ENCODE measurements at regions not wholly inside any gene's neighbourhood (a gene's known extent, or its start where the extent isn't known, plus 50 kb on each side); places are given as distances from the start of the nearest gene placed in this dataset.

GRCh38 chr2:138071720-138072719, 107.7 kb downstream of the HNMT start:
- Histone ChIP-seq H3K27me3 (replicated peaks; ENCODE audit: insufficient read depth, low read depth, low read length, poor library complexity) (no peaks in the 10 kb centered on the region), H3K4me1 (ENCODE audit: insufficient read depth, low read length, poor library complexity, severe bottlenecking) (no peaks in the 10 kb centered on the region), H3K9me3 (ENCODE audit: low read depth, low read length, poor library complexity, severe bottlenecking) (no peaks in the 10 kb centered on the region), H3K4me3 (ENCODE audit: low read depth, low read length, poor library complexity, severe bottlenecking) (no peak overlapping the region), H3K36me3 (ENCODE audit: insufficient read depth, low read length, poor library complexity, severe bottlenecking) (no peaks in the 10 kb centered on the region), H3K27ac (ENCODE audit: low read depth, low read length, poor library complexity, severe bottlenecking) (no peak overlapping the region)
- no TSS peak for BruUV-seq (replicated peaks)
- DNase-seq (ENCODE audit: low spot score): no peak
- intact Hi-C loops (cut with micrococcal nuclease; ENCODE audit: unreplicated experiment): no loop called here
- ChIA-PET CTCF (no interaction called here), POLR2A (ENCODE audit: low non-redundant PET) (no interaction called here)
- TF ChIP-seq EZH2 (IDR thresholded peaks at IDR 0.05; ENCODE audit: borderline replicate concordance, low read depth, low read length, poor library complexity, severe bottlenecking): no peak
- TF ChIP-seq, protein P1, sequence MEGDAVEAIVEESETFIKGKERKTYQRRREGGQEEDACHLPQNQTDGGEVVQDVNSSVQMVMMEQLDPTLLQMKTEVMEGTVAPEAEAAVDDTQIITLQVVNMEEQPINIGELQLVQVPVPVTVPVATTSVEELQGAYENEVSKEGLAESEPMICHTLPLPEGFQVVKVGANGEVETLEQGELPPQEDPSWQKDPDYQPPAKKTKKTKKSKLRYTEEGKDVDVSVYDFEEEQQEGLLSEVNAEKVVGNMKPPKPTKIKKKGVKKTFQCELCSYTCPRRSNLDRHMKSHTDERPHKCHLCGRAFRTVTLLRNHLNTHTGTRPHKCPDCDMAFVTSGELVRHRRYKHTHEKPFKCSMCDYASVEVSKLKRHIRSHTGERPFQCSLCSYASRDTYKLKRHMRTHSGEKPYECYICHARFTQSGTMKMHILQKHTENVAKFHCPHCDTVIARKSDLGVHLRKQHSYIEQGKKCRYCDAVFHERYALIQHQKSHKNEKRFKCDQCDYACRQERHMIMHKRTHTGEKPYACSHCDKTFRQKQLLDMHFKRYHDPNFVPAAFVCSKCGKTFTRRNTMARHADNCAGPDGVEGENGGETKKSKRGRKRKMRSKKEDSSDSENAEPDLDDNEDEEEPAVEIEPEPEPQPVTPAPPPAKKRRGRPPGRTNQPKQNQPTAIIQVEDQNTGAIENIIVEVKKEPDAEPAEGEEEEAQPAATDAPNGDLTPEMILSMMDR (conservative IDR thresholded peaks at IDR 0.05; ENCODE audit: low read depth, low read length): no peak

DNA sequence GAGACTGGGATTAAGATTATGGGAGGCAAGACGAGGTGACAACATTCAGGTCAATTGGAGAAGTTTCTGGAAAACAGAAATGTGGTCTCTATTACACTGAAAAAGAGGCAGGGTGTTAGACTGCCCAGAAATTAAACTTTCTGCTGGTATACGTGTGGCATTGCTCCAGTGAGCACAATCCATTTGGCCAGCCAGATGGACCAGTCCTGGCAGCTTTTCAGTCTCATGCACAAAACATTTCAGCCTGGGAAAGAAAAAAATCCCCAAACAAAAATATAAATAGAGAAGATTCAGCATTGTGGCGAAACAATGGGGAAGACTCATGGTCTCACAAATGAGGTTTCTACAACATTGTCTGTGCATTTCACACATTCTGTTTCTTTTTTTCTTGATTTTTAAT, 113.9 kb downstream of the HNMT start:
- no peak for TF ChIP-seq EZH2 (IDR thresholded peaks at IDR 0.05; ENCODE audit: borderline replicate concordance, low read depth, low read length, poor library complexity, severe bottlenecking)
- TF ChIP-seq, protein P1 (conservative IDR thresholded peaks at IDR 0.05; ENCODE audit: low read depth, low read length): no peak
- intact Hi-C loops (cut with micrococcal nuclease; ENCODE audit: unreplicated experiment): no loop called here
- no peak for DNase-seq (ENCODE audit: low spot score)
- ChIA-PET CTCF (no interaction called here), POLR2A (ENCODE audit: low non-redundant PET) (no interaction called here)
- no peaks in the 10 kb centered on the region for H3K4me1 ChIP-seq (ENCODE audit: insufficient read depth, low read length, poor library complexity, severe bottlenecking)
- BruUV-seq (replicated peaks): no TSS peak
- no peak overlapping the region for H3K4me3 ChIP-seq (ENCODE audit: low read depth, low read length, poor library complexity, severe bottlenecking)
- H3K36me3 ChIP-seq (ENCODE audit: insufficient read depth, low read length, poor library complexity, severe bottlenecking): no peaks in the 10 kb centered on the region
- no peaks in the 10 kb centered on the region for H3K9me3 ChIP-seq (ENCODE audit: low read depth, low read length, poor library complexity, severe bottlenecking)
- H3K27ac ChIP-seq (ENCODE audit: low read depth, low read length, poor library complexity, severe bottlenecking): no peak overlapping the region
- H3K27me3 ChIP-seq (replicated peaks; ENCODE audit: insufficient read depth, low read depth, low read length, poor library complexity): no peaks in the 10 kb centered on the region

- Histone ChIP-seq H3K27me3 (replicated peaks; ENCODE audit: insufficient read depth, low read depth, low read length, poor library complexity) (no peaks in the 10 kb centered on the region), H3K4me1 (ENCODE audit: insufficient read depth, low read length, poor library complexity, severe bottlenecking) (no peaks in the 10 kb centered on the region), H3K36me3 (ENCODE audit: insufficient read depth, low read length, poor library complexity, severe bottlenecking) (no peaks in the 10 kb centered on the region), H3K27ac (ENCODE audit: low read depth, low read length, poor library complexity, severe bottlenecking) (no peak overlapping the region), H3K9me3 (ENCODE audit: low read depth, low read length, poor library complexity, severe bottlenecking) (no peaks in the 10 kb centered on the region), H3K4me3 (ENCODE audit: low read depth, low read length, poor library complexity, severe bottlenecking) (no peak overlapping the region)
- no peak for DNase-seq (ENCODE audit: low spot score)
- no TSS peak for BruUV-seq (replicated peaks)
- TF ChIP-seq, protein P1 (conservative IDR thresholded peaks at IDR 0.05; ENCODE audit: low read depth, low read length): no peak
- TF ChIP-seq EZH2 (IDR thresholded peaks at IDR 0.05; ENCODE audit: borderline replicate concordance, low read depth, low read length, poor library complexity, severe bottlenecking): no peak
- POLR2A ChIA-PET (ENCODE audit: low non-redundant PET): no interaction called here
- intact Hi-C loops (cut with micrococcal nuclease; ENCODE audit: unreplicated experiment): no loop called here
- CTCF ChIA-PET: no interaction called here
Measured at GRCh38 chr2:138079976-138080375, 115.7 kb downstream of the HNMT start.
